ENCODE measurements at regions not wholly inside any gene's neighbourhood (a gene's known extent, or its start where the extent isn't known, plus 50 kb on each side); places are given as distances from the start of the nearest gene placed in this dataset.

DNA sequence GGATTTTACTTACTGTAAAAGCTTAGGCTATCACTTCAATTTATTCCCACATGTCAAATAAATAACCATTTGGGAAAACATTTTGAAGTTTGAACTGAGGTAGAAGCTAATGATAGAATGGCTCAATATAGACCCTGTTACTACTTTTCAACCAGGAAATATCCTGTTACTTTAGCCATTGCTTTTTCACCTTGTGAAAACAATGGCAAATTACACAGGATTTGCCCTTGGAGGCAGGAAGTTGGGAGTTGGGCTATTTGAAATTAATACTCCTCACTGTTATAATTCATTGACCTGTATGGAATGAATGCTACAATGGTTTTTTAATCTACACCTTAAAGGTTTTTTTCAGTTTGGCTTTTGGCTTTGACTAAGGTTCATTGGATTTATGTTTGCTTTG, 98.1 kb upstream of the UBE2E2 start:
- TF ChIP-seq CTCF (IDR thresholded peaks at IDR 0.05) (no peak), POLR2A (IDR thresholded peaks at IDR 0.05) (no peak)
